NOMO-1 (cell line): ENCODE measurements at regions not wholly inside any gene's neighbourhood (a gene's known extent, or its start where the extent isn't known, plus 50 kb on each side); places are given as distances from the start of the nearest gene placed in this dataset.

Source experiments
- DNase-seq, 2 experiments: peaks; one replicate each; lab custom pipeline; 2025; ENCODE audit not compliant: unreplicated experiment in 2 of 2; lab: John Stamatoyannopoulos, UW

GRCh38 chr15:98403569-98403968 is 244.8 kb upstream of the IGF1R start:
- DNase-seq: no peak

GRCh38 chr15:98405013-98405412 is 243.3 kb upstream of the IGF1R start:
- DNase-seq: no peak

- DNase-seq: no peak
Observed at GRCh38 chr15:98408231-98408630, 240.1 kb upstream of the IGF1R start.

GRCh38 chr15:98410328-98410727 is 238.0 kb upstream of the IGF1R start:
- no peak for DNase-seq

- no peak for DNase-seq
Observed at GRCh38 chr15:98412852-98413251, 235.5 kb upstream of the IGF1R start.

GRCh38 chr15:98413933-98414546 is 234.3 kb upstream of the IGF1R start:
- DNase-seq: no peak

- DNase-seq: no peak
Observed at GRCh38 chr15:98416222-98416855, 232.0 kb upstream of the IGF1R start.

GRCh38 chr15:98417346-98417745 is 231.0 kb upstream of the IGF1R start:
- no peak for DNase-seq

- no peak for DNase-seq
Observed at GRCh38 chr15:98418122-98418521, 230.2 kb upstream of the IGF1R start.

GRCh38 chr15:98419173-98419780 is 229.1 kb upstream of the IGF1R start:
- no peak for DNase-seq

- no peak for DNase-seq
Observed at GRCh38 chr15:98420837-98421236, 227.5 kb upstream of the IGF1R start.

GRCh38 chr15:98421419-98422129 is 226.8 kb upstream of the IGF1R start:
- DNase-seq: peak; percentile 14 to 23

- DNase-seq: no peak
Observed at GRCh38 chr15:98422130-98422478, 226.2 kb upstream of the IGF1R start.

GRCh38 chr15:98425173-98425572 is 223.2 kb upstream of the IGF1R start:
- no peak for DNase-seq

- DNase-seq: no peak
Observed at GRCh38 chr15:98427321-98427720, 221.0 kb upstream of the IGF1R start.

GRCh38 chr15:98428253-98428989 is 219.9 kb upstream of the IGF1R start:
- DNase-seq: peak; percentile 13 to 16

GRCh38 chr15:98431171-98431570 is 217.2 kb upstream of the IGF1R start:
- DNase-seq: no peak

GRCh38 chr15:98433346-98433745 is 215.0 kb upstream of the IGF1R start:
- DNase-seq: no peak

GRCh38 chr15:98433856-98434255 is 214.5 kb upstream of the IGF1R start:
- no peak for DNase-seq

- no peak for DNase-seq
Observed at GRCh38 chr15:98437752-98438151, 210.6 kb upstream of the IGF1R start.

GRCh38 chr15:98438326-98438725 is 210.0 kb upstream of the IGF1R start:
- DNase-seq: no peak
